ENCODE measurements at regions not wholly inside any gene's neighbourhood (a gene's known extent, or its start where the extent isn't known, plus 50 kb on each side); places are given as distances from the start of the nearest gene placed in this dataset.
"Not testable (repeated sequence)": the region's sequence is repeated elsewhere in the genome, so short reads cannot be mapped to it uniquely, and the experiment has no call there.

DNA sequence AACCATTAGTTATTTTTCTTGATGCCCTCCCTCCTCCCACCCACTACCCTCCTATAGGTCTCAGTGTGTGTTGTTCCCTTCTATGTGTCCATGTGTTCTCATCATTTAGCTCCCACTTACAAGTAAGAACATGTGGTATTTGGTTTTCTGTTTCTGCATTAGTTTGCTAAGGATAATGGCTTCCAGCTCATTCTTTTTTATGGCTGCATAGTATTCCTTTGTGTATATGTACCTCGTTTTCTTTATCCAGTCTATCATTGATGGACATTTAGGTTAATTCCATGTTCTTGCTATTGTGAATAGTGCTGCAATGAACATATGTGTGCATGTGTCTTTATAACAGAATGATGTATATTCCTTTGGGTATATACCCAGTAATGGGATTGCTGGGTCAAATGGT lies 135.1 kb upstream of the PJA2 start:
- TF ChIP-seq, protein P1, sequence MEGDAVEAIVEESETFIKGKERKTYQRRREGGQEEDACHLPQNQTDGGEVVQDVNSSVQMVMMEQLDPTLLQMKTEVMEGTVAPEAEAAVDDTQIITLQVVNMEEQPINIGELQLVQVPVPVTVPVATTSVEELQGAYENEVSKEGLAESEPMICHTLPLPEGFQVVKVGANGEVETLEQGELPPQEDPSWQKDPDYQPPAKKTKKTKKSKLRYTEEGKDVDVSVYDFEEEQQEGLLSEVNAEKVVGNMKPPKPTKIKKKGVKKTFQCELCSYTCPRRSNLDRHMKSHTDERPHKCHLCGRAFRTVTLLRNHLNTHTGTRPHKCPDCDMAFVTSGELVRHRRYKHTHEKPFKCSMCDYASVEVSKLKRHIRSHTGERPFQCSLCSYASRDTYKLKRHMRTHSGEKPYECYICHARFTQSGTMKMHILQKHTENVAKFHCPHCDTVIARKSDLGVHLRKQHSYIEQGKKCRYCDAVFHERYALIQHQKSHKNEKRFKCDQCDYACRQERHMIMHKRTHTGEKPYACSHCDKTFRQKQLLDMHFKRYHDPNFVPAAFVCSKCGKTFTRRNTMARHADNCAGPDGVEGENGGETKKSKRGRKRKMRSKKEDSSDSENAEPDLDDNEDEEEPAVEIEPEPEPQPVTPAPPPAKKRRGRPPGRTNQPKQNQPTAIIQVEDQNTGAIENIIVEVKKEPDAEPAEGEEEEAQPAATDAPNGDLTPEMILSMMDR (IDR thresholded peaks at IDR 0.05; ENCODE audit: insufficient read depth, low read length), result not testable (repeated sequence)
- TF ChIP-seq POLR2AphosphoS5 (IDR thresholded peaks at IDR 0.05; ENCODE audit: low read depth); SPI1 (IDR thresholded peaks at IDR 0.05; ENCODE audit: borderline replicate concordance, low read depth): not testable (repeated sequence)
- TF ChIP-seq, protein P2, sequence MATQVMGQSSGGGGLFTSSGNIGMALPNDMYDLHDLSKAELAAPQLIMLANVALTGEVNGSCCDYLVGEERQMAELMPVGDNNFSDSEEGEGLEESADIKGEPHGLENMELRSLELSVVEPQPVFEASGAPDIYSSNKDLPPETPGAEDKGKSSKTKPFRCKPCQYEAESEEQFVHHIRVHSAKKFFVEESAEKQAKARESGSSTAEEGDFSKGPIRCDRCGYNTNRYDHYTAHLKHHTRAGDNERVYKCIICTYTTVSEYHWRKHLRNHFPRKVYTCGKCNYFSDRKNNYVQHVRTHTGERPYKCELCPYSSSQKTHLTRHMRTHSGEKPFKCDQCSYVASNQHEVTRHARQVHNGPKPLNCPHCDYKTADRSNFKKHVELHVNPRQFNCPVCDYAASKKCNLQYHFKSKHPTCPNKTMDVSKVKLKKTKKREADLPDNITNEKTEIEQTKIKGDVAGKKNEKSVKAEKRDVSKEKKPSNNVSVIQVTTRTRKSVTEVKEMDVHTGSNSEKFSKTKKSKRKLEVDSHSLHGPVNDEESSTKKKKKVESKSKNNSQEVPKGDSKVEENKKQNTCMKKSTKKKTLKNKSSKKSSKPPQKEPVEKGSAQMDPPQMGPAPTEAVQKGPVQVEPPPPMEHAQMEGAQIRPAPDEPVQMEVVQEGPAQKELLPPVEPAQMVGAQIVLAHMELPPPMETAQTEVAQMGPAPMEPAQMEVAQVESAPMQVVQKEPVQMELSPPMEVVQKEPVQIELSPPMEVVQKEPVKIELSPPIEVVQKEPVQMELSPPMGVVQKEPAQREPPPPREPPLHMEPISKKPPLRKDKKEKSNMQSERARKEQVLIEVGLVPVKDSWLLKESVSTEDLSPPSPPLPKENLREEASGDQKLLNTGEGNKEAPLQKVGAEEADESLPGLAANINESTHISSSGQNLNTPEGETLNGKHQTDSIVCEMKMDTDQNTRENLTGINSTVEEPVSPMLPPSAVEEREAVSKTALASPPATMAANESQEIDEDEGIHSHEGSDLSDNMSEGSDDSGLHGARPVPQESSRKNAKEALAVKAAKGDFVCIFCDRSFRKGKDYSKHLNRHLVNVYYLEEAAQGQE (IDR thresholded peaks at IDR 0.05; ENCODE audit: insufficient replicate concordance, low read depth), result not testable (repeated sequence)

Measured in HL-60 (cell line).